ENCODE measurements at regions not wholly inside any gene's neighbourhood (a gene's known extent, or its start where the extent isn't known, plus 50 kb on each side); places are given as distances from the start of the nearest gene placed in this dataset.

GRCh38 chr3:72635551-72635950 is 212.7 kb downstream of the SHQ1 start:
- ChIA-PET CTCF (no interaction called here), POLR2A (no interaction called here)
- H3K4me1 ChIP-seq, result no peaks in the 10 kb centered on the region
- 52% methylated on average over 4 of the region's 4 CpGs for WGBS (ENCODE audit: missing lambda C conversion rate)
- no peak overlapping the region for H3K4me3 ChIP-seq
- TF ChIP-seq RARB (CRISPR knock-in tag; IDR thresholded peaks at IDR 0.05) (no peak), KDM5A (IDR thresholded peaks at IDR 0.05) (no peak), HDAC2 (IDR thresholded peaks at IDR 0.05) (no peak), ZSCAN20 (CRISPR knock-in tag; IDR thresholded peaks at IDR 0.05) (no peak), FOSB (CRISPR knock-in tag; IDR thresholded peaks at IDR 0.05) (no peak), HOXB5 (CRISPR knock-in tag; IDR thresholded peaks at IDR 0.05) (no peak), SMC3 (IDR thresholded peaks at IDR 0.05) (no peak), EHMT2 (IDR thresholded peaks at IDR 0.05; ENCODE audit: low read depth) (no peak)
- TF ChIP-seq, protein P1, sequence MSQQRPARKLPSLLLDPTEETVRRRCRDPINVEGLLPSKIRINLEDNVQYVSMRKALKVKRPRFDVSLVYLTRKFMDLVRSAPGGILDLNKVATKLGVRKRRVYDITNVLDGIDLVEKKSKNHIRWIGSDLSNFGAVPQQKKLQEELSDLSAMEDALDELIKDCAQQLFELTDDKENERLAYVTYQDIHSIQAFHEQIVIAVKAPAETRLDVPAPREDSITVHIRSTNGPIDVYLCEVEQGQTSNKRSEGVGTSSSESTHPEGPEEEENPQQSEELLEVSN (IDR thresholded peaks at IDR 0.05; ENCODE audit: borderline replicate concordance, low read depth), result no peak
- DNase-seq (ENCODE audit: low read depth in 1 of 2, low spot score in 1 of 2) (no peak), ATAC-seq (no peak), FAIRE-seq (no peak)
- H3K4me2 ChIP-seq, result no peak overlapping the region
- no peak overlapping the region for H3K27ac ChIP-seq
- H3K9me3 ChIP-seq, result no peaks in the 10 kb centered on the region

- FAIRE-seq (no peak), DNase-seq (ENCODE audit: low read depth in 1 of 2, low spot score in 1 of 2) (no peak), ATAC-seq (no peak)
- Histone ChIP-seq H3K27ac (no peak overlapping the region), H3K4me2 (no peak overlapping the region), H3K4me3 (no peak overlapping the region), H3K4me1 (peaks cover 3% of the 10 kb centered on the region), H3K9me3 (no peaks in the 10 kb centered on the region)
- 27% methylated on average over 2 of the region's 2 CpGs for WGBS (ENCODE audit: missing lambda C conversion rate)
- ChIA-PET CTCF (interaction anchor here (1.1 kb wide), 1 partner anchor 9 kb away, joined by 3 read pairs; no protein-coding TSS in a partner anchor), POLR2A (no interaction called here)
- no peak for TF ChIP-seq ZFP36 (IDR thresholded peaks at IDR 0.05; ENCODE audit: borderline replicate concordance, partially characterized antibody)
- no peak for TF ChIP-seq MAFK (IDR thresholded peaks at IDR 0.05; ENCODE audit: partially characterized antibody)
Observed at GRCh38 chr3:72634128-72634527, 214.1 kb downstream of the SHQ1 start.

- DNase-seq (ENCODE audit: low read depth in 1 of 2, low spot score in 1 of 2), result no peak
- WGBS (ENCODE audit: missing lambda C conversion rate), result 31% methylated on average over 5 of the region's 5 CpGs
- Histone ChIP-seq H3K4me1 (peaks cover 7% of the 10 kb centered on the region), H3K9me3 (no peaks in the 10 kb centered on the region), H3K27ac (0 out of 6 replicates have a peak overlapping the region, but pooled peaks of 1 of the 2 experiments have one; percentile 32), H3K4me2 (no peak overlapping the region), H3K4me3 (no peak overlapping the region)
- TF ChIP-seq KDM5A (IDR thresholded peaks at IDR 0.05), result no peak
- TF ChIP-seq, protein P1 (IDR thresholded peaks at IDR 0.05; ENCODE audit: borderline replicate concordance, low read depth), result no peak
- no peak for TF ChIP-seq KDM1A (IDR thresholded peaks at IDR 0.05; ENCODE audit: low read depth)
- TF ChIP-seq ZNF302 (CRISPR knock-in tag; IDR thresholded peaks at IDR 0.05), result no peak
- no peak for TF ChIP-seq BCL3 (IDR thresholded peaks at IDR 0.05)
- no peak for TF ChIP-seq CHD4 (IDR thresholded peaks at IDR 0.05; ENCODE audit: borderline replicate concordance)
- TF ChIP-seq SREBF2 (IDR thresholded peaks at IDR 0.05), result no peak
- ChIA-PET CTCF (no interaction called here), POLR2A (no interaction called here)
- no peak for FAIRE-seq
- no peak for ATAC-seq
Observed at GRCh38 chr3:72633534-72633933, 214.7 kb downstream of the SHQ1 start.

- H3K4me3 ChIP-seq, result no peak overlapping the region
- H3K27ac ChIP-seq, result 0 out of 6 replicates have a peak overlapping the region, but pooled peaks of 1 of the 2 experiments have one; percentile 32
- H3K9me3 ChIP-seq, result no peaks in the 10 kb centered on the region
- DNase-seq (ENCODE audit: low read depth in 1 of 2, low spot score in 1 of 2) (no peak), ATAC-seq (no peak), FAIRE-seq (no peak)
- no peak overlapping the region for H3K4me2 ChIP-seq
- POLR2A ChIA-PET, result no interaction called here
- CTCF ChIA-PET, result no interaction called here
- WGBS (ENCODE audit: missing lambda C conversion rate), result 17% methylated on average over 4 of the region's 4 CpGs
- H3K4me1 ChIP-seq, result peaks cover 7% of the 10 kb centered on the region
- TF ChIP-seq RARB (CRISPR knock-in tag; IDR thresholded peaks at IDR 0.05) (no peak), NFE2L2 (conservative IDR thresholded peaks at IDR 0.05; ENCODE audit: low read length) (no peak), KDM5A (IDR thresholded peaks at IDR 0.05) (no peak), CEBPB (IDR thresholded peaks at IDR 0.05) (no peak), SREBF2 (IDR thresholded peaks at IDR 0.05) (no peak), RNF2 (IDR thresholded peaks at IDR 0.05; ENCODE audit: borderline replicate concordance, low read depth) (no peak), ELK1 (IDR thresholded peaks at IDR 0.05; ENCODE audit: low read depth, low read length) (no peak), BHLHE40 (IDR thresholded peaks at IDR 0.05; ENCODE audit: low read depth, low read length) (no peak), ATOH8 (CRISPR knock-in tag; IDR thresholded peaks at IDR 0.05; ENCODE audit: low read depth) (no peak), GATA3 (IDR thresholded peaks at IDR 0.05; ENCODE audit: borderline replicate concordance) (no peak), HOXB5 (CRISPR knock-in tag; IDR thresholded peaks at IDR 0.05) (no peak), MAFK (IDR thresholded peaks at IDR 0.05; ENCODE audit: partially characterized antibody) (no peak), FOXS1 (CRISPR knock-in tag; IDR thresholded peaks at IDR 0.05) (no peak), PHF8 (IDR thresholded peaks at IDR 0.05; ENCODE audit: borderline replicate concordance, low read depth) (no peak), JUNB (IDR thresholded peaks at IDR 0.05) (no peak), FOSL2 (IDR thresholded peaks at IDR 0.05) (no peak), FOSL2 (CRISPR knock-in tag; IDR thresholded peaks at IDR 0.05) (no peak)
- TF ChIP-seq, protein P2, sequence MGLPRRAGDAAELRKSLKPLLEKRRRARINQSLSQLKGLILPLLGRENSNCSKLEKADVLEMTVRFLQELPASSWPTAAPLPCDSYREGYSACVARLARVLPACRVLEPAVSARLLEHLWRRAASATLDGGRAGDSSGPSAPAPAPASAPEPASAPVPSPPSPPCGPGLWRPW (IDR thresholded peaks at IDR 0.05), result no peak
Observed at GRCh38 chr3:72633121-72633520, 215.1 kb downstream of the SHQ1 start.
